ENCODE measurements at regions not wholly inside any gene's neighbourhood (a gene's known extent, or its start where the extent isn't known, plus 50 kb on each side); places are given as distances from the start of the nearest gene placed in this dataset.

- Mint-ChIP-seq H3K4me1 (ENCODE audit: low read depth) (no peaks in the 10 kb centered on the region), H3K9me3 (ENCODE audit: low read depth) (peaks cover 8% of the 10 kb centered on the region), H3K4me3 (ENCODE audit: low read depth) (no peak overlapping the region), H3K27me3 (no peaks in the 10 kb centered on the region), H3K36me3 (ENCODE audit: insufficient read depth) (peaks cover 2% of the 10 kb centered on the region), H3K27ac (no peak overlapping the region)
- TF ChIP-seq, protein P1, sequence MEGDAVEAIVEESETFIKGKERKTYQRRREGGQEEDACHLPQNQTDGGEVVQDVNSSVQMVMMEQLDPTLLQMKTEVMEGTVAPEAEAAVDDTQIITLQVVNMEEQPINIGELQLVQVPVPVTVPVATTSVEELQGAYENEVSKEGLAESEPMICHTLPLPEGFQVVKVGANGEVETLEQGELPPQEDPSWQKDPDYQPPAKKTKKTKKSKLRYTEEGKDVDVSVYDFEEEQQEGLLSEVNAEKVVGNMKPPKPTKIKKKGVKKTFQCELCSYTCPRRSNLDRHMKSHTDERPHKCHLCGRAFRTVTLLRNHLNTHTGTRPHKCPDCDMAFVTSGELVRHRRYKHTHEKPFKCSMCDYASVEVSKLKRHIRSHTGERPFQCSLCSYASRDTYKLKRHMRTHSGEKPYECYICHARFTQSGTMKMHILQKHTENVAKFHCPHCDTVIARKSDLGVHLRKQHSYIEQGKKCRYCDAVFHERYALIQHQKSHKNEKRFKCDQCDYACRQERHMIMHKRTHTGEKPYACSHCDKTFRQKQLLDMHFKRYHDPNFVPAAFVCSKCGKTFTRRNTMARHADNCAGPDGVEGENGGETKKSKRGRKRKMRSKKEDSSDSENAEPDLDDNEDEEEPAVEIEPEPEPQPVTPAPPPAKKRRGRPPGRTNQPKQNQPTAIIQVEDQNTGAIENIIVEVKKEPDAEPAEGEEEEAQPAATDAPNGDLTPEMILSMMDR (IDR thresholded peaks at IDR 0.05; ENCODE audit: unreplicated experiment) = no peak
- no peak for DNase-seq (ENCODE audit: low spot score, unreplicated experiment)
Measured at GRCh38 chr5:90158131-90158530, 251.4 kb downstream of the CETN3 start.

GRCh38 chr5:90153031-90153430, 256.5 kb downstream of the CETN3 start:
- Mint-ChIP-seq H3K27me3 (no peaks in the 10 kb centered on the region), H3K9me3 (ENCODE audit: low read depth) (peaks cover 14% of the 10 kb centered on the region), H3K27ac (no peak overlapping the region), H3K36me3 (ENCODE audit: insufficient read depth) (peaks cover 5% of the 10 kb centered on the region), H3K4me1 (ENCODE audit: low read depth) (no peaks in the 10 kb centered on the region), H3K4me3 (ENCODE audit: low read depth) (no peak overlapping the region)
- no peak for DNase-seq (ENCODE audit: low spot score, unreplicated experiment)
- TF ChIP-seq, protein P1 (IDR thresholded peaks at IDR 0.05; ENCODE audit: unreplicated experiment) = no peak

DNA sequence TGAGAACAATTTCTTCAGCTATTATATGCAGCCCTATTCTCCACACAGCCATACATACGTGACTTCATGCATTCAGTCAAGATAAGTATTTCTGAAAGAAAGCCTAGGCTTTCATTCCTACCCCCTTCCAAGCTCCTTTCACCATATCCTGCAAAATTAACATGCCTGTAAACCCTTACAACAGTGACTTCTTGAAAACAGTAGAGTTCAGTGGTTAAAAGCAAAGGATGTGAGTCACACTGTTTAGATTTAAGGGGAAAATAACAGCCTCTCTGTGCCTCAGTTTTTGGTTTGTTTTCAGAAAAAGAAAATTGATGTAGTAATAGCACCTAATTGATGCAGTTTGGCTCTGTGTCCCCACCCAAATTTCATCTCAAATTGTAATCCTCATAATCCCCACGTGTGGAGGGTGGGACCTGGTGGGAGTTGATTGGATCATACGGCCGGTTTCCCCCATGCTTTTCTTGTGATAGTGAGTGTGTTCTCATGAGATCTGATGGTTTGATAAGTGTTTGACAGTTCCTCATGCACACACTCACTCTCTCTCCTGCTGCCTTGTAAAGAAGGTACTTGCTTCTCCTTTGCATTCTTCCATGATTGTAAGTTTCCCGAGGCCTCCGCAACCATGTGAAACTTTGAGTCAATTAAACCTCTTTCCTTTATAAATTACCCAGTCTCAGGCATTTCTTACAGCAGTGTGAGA, 264.8 kb downstream of the CETN3 start:
- DNase-seq (ENCODE audit: low spot score, unreplicated experiment) = no peak
- Mint-ChIP-seq H3K36me3 (ENCODE audit: insufficient read depth) (peaks cover 5% of the 10 kb centered on the region), H3K4me3 (ENCODE audit: low read depth) (no peak overlapping the region), H3K4me1 (ENCODE audit: low read depth) (no peaks in the 10 kb centered on the region), H3K27ac (no peak overlapping the region), H3K27me3 (no peaks in the 10 kb centered on the region), H3K9me3 (ENCODE audit: low read depth) (peaks cover 9% of the 10 kb centered on the region)
- TF ChIP-seq, protein P1 (IDR thresholded peaks at IDR 0.05; ENCODE audit: unreplicated experiment) = no peak

DNA sequence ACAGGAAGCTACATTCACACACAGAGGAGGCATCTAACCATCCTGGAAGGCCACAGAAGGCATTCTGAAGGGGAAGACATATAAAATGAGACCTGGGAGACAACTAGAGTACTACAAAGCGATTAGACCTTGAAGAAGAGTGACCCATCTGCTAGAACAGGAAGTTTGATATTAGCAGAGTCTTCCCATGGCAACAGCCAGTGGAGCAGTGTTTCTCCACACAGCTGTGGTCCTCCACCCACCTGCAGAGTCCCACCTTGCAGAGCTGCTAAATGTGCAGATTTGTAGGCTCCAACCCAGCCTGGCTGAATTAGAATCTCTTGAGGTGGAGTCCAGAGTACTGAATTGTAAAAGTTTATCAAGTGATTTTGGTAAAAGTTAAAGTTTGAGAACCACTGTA, 267.0 kb downstream of the CETN3 start:
- DNase-seq (ENCODE audit: low spot score, unreplicated experiment) = no peak

GRCh38 chr5:90141984-90142383, 267.6 kb downstream of the CETN3 start:
- Mint-ChIP-seq H3K9me3 (ENCODE audit: low read depth) (peaks cover 3% of the 10 kb centered on the region), H3K4me1 (ENCODE audit: low read depth) (no peaks in the 10 kb centered on the region), H3K27ac (no peak overlapping the region), H3K36me3 (ENCODE audit: insufficient read depth) (peaks cover 1% of the 10 kb centered on the region), H3K27me3 (no peaks in the 10 kb centered on the region), H3K4me3 (ENCODE audit: low read depth) (no peak overlapping the region)
- TF ChIP-seq, protein P1 (IDR thresholded peaks at IDR 0.05; ENCODE audit: unreplicated experiment) = no peak
- no peak for DNase-seq (ENCODE audit: low spot score, unreplicated experiment)

More for the DNA sequence above, 267.0 kb downstream of the CETN3 start:
- Mint-ChIP-seq H3K4me3 (ENCODE audit: low read depth) (no peak overlapping the region), H3K36me3 (ENCODE audit: insufficient read depth) (peaks cover 1% of the 10 kb centered on the region), H3K9me3 (ENCODE audit: low read depth) (peaks cover 3% of the 10 kb centered on the region), H3K27ac (no peak overlapping the region), H3K27me3 (no peaks in the 10 kb centered on the region), H3K4me1 (ENCODE audit: low read depth) (no peaks in the 10 kb centered on the region)
- TF ChIP-seq, protein P1 (IDR thresholded peaks at IDR 0.05; ENCODE audit: unreplicated experiment) = no peak
